SU-DHL-6 (cell line): ENCODE measurements at regions not wholly inside any gene's neighbourhood (a gene's known extent, or its start where the extent isn't known, plus 50 kb on each side); places are given as distances from the start of the nearest gene placed in this dataset.

Experiments used
- EZH2phosphoT487 ChIP-seq: fragments of 200-600 bp; sonication (generic), shearing (Covaris generic); conservative IDR thresholded peaks from 2 replicates; pipeline ENCODE4 v1.6.1; 2018; ENCODE audit warnings: mild to moderate bottlenecking, antibody characterized with exemption, low read length, moderate library complexity, mixed read lengths
- TF ChIP-seq, protein P1 (sequence below): fragments of 200-600 bp; sonication (generic); IDR thresholded peaks from one replicate; pipeline ENCODE4 v1.5.1; 2017; ENCODE audit warnings: antibody characterized with exemption, mild to moderate bottlenecking, low read length, moderate library complexity; ENCODE audit not compliant: insufficient read depth, poor library complexity, severe bottlenecking

DNA sequence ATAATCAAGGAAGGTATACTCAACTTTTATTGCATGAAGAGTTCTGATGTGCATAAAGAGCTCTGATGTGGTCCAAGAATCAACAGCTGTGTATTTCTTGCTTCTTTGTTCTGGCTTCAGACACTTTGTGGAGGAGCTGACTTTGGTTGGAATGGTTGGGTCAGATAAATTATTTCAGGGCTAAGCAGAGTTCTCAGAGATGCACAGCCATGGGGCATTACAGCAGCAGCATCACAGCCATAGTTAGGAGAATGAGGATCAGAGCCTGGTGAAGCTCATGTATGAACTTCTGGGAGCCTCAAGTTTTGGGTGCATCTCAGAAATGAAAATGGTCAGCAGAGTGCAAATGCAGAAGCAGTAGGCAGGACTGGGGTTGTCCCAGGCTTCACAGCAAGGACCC is 267.4 kb upstream of the RUNX1 start:
- TF ChIP-seq, protein P1, sequence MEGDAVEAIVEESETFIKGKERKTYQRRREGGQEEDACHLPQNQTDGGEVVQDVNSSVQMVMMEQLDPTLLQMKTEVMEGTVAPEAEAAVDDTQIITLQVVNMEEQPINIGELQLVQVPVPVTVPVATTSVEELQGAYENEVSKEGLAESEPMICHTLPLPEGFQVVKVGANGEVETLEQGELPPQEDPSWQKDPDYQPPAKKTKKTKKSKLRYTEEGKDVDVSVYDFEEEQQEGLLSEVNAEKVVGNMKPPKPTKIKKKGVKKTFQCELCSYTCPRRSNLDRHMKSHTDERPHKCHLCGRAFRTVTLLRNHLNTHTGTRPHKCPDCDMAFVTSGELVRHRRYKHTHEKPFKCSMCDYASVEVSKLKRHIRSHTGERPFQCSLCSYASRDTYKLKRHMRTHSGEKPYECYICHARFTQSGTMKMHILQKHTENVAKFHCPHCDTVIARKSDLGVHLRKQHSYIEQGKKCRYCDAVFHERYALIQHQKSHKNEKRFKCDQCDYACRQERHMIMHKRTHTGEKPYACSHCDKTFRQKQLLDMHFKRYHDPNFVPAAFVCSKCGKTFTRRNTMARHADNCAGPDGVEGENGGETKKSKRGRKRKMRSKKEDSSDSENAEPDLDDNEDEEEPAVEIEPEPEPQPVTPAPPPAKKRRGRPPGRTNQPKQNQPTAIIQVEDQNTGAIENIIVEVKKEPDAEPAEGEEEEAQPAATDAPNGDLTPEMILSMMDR = no peak
- TF ChIP-seq EZH2phosphoT487 = no peak
